ENCODE measurements at regions not wholly inside any gene's neighbourhood (a gene's known extent, or its start where the extent isn't known, plus 50 kb on each side); places are given as distances from the start of the nearest gene placed in this dataset.

GRCh38 chrY:12642986-12643385, 58.0 kb upstream of the USP9Y start:
- TF ChIP-seq POLR2A (IDR thresholded peaks at IDR 0.05; ENCODE audit: low read length), result no peak
- no peak for TF ChIP-seq GATA1 (IDR thresholded peaks at IDR 0.05; ENCODE audit: low read depth, low read length)
